ENCODE measurements at regions not wholly inside any gene's neighbourhood (a gene's known extent, or its start where the extent isn't known, plus 50 kb on each side); places are given as distances from the start of the nearest gene placed in this dataset.

GRCh38 chr12:25655702-25656101, 102.6 kb upstream of the LMNTD1 start:
- no peak for TF ChIP-seq CTCF (IDR thresholded peaks at IDR 0.05; ENCODE audit: insufficient read depth, low read depth, low read length)
- TF ChIP-seq EZH2 (IDR thresholded peaks at IDR 0.05; ENCODE audit: insufficient read depth, low read length) = no peak
